ENCODE measurements at regions not wholly inside any gene's neighbourhood (a gene's known extent, or its start where the extent isn't known, plus 50 kb on each side); places are given as distances from the start of the nearest gene placed in this dataset.
A peak's percentile ranks its signal among the peaks of the same experiment; 100 is the strongest.
"Not testable (repeated sequence)": the region's sequence is repeated elsewhere in the genome, so short reads cannot be mapped to it uniquely, and the experiment has no call there.

DNA sequence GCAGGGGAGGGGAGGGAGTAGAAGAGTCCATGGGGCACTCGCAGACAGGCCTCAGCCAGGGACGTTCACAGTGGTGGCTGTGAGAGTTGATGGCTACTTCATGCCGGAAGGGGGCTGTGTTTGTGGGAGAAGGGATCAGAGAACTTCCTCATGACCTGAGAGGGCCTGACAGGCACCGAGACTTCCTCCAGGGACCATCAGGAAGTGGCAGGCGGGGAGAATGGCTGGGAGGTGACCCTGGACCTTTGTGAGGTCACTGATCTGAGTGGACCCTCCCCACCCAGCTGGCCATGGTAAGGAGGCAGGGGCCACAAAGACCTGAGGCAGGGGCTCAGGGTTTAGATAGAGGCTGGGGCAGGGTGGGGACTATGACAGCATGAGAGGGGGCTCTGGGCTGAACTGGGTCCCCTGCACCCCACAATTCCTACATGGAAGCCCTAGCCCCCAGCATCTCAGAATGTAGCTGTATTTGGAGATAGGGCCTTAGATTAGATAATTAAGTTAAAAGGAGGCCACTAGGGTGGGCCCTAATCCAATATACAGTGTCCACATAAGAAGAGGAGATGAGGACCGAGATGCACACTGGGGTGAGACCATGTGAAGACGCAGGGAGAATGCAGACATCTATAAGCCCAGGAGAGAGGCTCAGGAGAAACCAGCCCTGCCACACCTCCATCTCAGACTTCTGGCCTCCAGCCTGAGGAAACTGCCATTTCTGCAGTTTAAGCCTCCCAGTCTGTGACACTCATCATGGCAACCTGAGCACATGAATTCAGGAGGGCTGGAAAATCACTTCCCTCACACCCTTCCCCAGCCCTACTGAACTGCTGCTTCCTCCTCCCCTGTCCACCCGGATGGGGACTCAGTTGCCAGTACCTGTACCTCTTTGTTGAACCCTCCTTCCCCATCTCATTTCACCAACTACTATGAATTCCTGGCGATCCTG, 273.9 kb upstream of the ZNF32 start:
- DNase-seq = no peak

GRCh38 chr10:43921881-43922280, 273.2 kb upstream of the ZNF32 start:
- no peak for DNase-seq

DNA sequence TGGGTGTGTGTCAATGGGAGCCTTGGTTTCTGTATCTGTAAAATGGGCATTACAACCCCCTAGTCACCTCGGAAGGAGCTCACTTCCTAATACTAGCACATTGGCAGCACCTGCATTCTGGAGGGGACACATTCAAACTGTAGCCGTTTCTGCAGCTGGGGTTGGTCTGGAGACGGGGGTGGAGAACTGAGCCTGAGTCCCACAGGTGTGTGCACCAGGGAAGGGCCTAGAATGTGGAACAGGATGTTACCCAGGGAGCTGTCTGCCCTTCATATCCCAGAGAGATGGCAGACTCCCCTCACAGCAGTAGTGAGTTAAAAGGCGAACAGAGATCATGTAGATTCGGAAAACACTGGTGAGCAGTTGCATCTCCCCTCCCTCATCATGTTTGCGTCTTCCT, 272.8 kb upstream of the ZNF32 start:
- no peak for DNase-seq

DNA sequence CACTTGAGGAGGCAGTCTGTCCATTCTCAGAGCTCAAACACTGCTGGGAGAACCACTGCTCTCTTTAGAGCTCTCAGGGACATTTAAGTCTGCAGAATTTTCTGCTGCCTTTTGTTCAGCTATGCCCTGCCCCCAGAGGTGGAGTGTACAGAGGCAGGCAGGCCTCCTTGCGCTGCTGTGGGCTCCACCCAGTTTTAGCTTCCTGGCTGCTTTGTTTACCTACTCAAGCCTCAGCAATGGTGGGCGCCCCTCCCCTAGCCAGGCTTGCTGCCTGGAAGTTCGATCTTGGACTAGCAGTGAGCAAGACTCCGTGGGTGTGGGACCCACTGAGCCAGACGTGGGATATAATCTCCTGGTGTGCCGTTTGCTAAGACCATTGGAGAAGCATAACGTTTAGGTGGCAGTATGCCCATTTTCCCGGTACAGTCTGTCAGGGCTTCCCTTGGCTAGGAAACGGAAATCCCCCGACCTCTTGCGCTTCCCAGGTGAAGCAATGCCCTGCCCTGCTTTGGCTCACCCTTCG, 271.6 kb upstream of the ZNF32 start:
- DNase-seq = not testable (repeated sequence)

DNA sequence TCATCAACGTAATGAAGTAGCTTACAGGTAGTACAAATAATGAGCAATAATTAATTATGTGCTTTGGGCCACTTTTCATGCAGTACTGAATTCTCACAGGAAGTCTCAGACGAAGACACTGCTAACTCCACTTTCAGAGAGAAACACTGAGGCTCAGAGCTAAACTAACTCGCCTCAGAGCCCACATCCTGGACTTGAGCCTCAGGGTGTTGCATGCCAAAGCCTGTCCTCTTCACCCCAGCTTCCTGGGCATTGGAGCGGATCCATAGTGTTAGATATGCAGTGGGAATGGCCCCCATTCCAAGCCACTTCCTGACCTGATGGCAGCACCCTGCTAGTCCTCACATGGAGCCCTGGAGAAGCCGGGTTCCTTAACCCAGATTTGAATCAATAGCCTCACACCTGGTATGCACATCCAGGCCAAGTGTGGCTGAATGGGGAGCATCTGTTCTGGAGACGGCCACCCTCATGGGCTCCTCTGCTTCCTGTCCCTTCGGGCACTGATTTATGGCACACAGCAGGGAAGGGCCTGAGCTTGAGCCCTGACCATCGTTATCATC, 265.1 kb upstream of the ZNF32 start:
- DNase-seq = no peak

- DNase-seq = peak; percentile 51 to 66
Observed at GRCh38 chr10:43912469-43912868, 263.8 kb upstream of the ZNF32 start.

- no peak for DNase-seq
Observed at GRCh38 chr10:43906490-43906889, 257.8 kb upstream of the ZNF32 start.

GRCh38 chr10:43905512-43906236, 257.0 kb upstream of the ZNF32 start:
- no peak for DNase-seq

DNA sequence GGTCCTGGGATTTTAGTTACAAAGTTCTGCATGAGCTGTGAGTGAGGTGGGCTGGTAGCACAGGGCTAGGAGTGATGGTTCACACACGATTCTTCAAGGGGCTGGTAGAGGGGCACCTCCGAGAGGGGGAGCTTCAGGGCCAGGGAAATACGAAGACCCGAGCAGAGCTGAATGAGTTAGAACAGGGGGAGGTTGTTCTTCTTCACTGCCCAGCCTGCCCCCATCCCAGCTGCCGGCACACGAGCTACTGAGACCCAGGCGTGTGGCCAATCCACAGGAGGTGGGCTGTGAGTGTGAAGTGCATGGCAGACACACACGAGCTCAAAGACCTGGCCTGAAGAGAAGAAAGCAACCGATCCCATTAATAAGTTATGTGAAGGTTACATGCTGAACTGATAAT, 256.2 kb upstream of the ZNF32 start:
- no peak for DNase-seq

DNA sequence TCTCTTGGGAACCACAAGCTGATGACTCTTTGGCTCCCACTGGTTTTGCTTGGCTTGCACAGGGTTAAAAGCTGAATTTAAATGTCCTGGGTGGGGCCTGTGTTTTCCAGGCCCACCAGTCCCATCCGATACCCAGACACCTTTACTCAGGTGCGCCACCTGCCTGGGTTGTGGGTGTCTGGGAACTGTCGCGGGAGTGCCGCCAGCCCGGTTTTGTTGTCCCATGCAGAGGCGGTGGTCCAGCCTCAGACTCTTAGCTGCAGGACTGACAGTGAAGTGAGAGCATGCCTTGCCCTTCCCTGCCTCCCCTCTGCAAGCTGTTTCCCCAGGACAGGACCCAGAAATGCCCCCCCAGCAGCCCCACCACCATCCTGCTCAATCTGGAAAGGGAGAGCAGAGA, 255.6 kb upstream of the ZNF32 start:
- no peak for DNase-seq

DNA sequence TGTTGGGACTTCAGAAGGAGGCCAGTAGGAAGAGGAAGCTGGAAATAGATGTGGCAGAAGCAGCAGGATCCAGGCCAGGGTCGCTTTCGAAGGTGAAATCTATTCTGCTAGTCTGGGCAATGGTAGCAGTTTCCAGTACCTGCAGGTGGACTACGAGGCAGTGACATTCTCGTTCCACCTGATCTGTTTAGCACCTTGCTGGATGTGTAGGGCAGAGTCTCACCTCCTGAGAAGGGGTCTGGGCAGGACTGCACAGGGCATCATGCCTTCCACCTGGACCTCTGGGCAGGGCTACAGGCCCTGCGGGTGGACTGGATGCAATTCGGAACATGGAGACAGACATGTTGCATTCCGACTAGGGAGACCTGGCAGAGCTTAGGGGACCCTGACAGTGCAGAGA, 254.8 kb upstream of the ZNF32 start:
- DNase-seq = no peak

- no peak for DNase-seq
Observed at GRCh38 chr10:43902842-43903241, 254.2 kb upstream of the ZNF32 start.

GRCh38 chr10:43901744-43902504, 253.2 kb upstream of the ZNF32 start:
- no peak for DNase-seq

DNA sequence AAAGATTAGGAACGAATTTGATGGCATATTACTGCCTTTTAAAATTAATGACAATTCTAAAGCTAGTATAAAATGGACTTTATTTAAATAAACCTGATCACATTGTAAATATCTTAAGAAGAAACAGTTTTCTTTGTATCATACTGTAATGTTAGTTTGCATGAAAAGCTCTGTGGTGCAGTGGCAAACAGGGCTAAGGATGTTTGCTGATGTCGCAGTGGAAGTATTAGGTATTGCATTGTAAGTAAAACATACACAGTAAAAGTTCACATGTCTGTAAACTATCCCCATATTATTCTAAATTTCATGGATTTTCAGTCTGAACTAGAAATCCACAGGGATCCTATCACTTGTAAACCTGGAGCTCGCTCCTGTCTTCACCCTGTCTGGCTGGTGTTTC, 252.6 kb upstream of the ZNF32 start:
- peak in 1 of 2 experiments; percentile 21 for DNase-seq

GRCh38 chr10:43900571-43900970, 251.9 kb upstream of the ZNF32 start:
- DNase-seq = no peak

DNA sequence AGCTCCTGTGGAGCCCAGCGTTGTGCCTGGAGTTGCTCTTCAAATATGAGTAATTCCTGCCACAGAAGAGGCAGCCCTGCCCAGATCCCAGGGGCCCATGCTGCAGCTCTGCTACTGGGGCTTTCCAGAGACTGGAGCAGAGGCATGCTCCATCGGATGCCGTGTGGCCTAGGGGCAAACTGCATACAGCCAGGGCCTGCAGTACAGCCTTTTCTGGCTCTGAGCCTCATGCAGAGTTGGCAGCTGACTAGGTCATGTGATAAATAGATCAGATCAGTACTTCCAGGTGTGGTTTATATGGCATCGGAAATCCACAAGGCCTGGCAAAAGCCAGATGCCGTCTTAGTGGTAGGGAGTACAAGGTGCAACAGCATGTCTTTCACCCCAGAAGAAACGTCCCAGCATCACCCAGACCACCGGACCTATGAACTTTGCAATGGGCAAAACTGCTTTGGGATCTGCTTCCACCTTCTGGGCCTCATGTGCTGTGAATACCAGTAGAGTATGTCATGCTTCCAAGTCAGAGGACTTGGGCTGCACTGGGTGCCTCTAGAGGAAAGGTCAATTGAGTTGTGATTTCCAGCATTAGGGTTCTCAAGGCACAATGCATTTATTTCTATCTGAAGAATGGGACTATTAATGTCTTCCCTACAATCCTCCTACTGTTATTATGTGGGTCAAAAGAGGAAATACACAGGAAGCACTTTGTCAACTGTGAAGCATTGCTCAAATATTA, 250.7 kb upstream of the ZNF32 start:
- DNase-seq = no peak

DNA sequence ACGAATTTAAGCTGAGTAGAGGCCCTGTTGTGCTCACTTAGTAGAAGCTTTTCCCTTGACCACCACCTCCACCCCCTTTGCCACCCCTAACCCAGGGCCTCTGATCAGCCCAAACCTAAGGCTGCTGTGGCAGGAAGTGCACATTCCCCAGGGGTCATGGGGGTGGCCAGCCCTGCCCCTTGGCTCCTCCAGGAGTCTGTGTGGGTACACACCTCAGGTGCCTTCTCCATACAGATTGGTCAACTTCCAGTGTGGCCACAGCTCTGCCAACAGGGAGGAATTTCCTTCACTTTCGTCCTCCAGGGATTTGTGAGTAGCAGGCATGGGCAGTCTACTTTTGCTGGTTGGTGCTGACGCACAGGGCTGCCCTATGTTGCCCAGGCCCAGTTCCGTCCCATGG, 249.9 kb upstream of the ZNF32 start:
- DNase-seq = no peak

- DNase-seq = no peak
Observed at GRCh38 chr10:43897765-43898419, 249.2 kb upstream of the ZNF32 start.

- DNase-seq = no peak
Observed at GRCh38 chr10:43892062-43892770, 243.5 kb upstream of the ZNF32 start.

- DNase-seq = no peak
Observed at GRCh38 chr10:43891241-43891640, 242.6 kb upstream of the ZNF32 start.

GRCh38 chr10:43890124-43890523, 241.4 kb upstream of the ZNF32 start:
- no peak for DNase-seq

Measured in Kasumi-1 (cell line).